ENCODE measurements at regions not wholly inside any gene's neighbourhood (a gene's known extent, or its start where the extent isn't known, plus 50 kb on each side); places are given as distances from the start of the nearest gene placed in this dataset.
A peak's percentile ranks its signal among the peaks of the same experiment; 100 is the strongest.
"Not testable (repeated sequence)": the region's sequence is repeated elsewhere in the genome, so short reads cannot be mapped to it uniquely, and the experiment has no call there.

- peak; percentile 97 for DNase-seq (ENCODE audit: low read depth in 2 of 2)
Measured at GRCh38 chrX:45697591-45697990, 496.9 kb upstream of the DIPK2B start.

- DNase-seq (ENCODE audit: low read depth in 2 of 2), result peak in 1 of 2 donors; percentile 13
Measured at GRCh38 chrX:45696736-45697135, 496.1 kb upstream of the DIPK2B start.

GRCh38 chrX:45689971-45690370 lies 489.3 kb upstream of the DIPK2B start:
- no peak for DNase-seq (ENCODE audit: low read depth in 2 of 2)

GRCh38 chrX:45683914-45684313 lies 483.2 kb upstream of the DIPK2B start:
- DNase-seq (ENCODE audit: low read depth in 2 of 2), result no peak

- no peak for DNase-seq (ENCODE audit: low read depth in 2 of 2)
Measured at GRCh38 chrX:45681891-45682290, 481.2 kb upstream of the DIPK2B start.

GRCh38 chrX:45669715-45670340 lies 469.2 kb upstream of the DIPK2B start:
- DNase-seq (ENCODE audit: low read depth in 2 of 2), result no peak

GRCh38 chrX:45668686-45669443 lies 468.2 kb upstream of the DIPK2B start:
- peak; percentile 17 to 68 for DNase-seq (ENCODE audit: low read depth in 2 of 2)

- DNase-seq (ENCODE audit: low read depth in 2 of 2), result no peak
Measured at GRCh38 chrX:45667666-45668065, 467.0 kb upstream of the DIPK2B start.

- DNase-seq (ENCODE audit: low read depth in 2 of 2), result no peak
Measured at GRCh38 chrX:45664727-45665290, 464.1 kb upstream of the DIPK2B start.

- no peak for DNase-seq (ENCODE audit: low read depth in 2 of 2)
Measured at GRCh38 chrX:45660477-45660876, 459.8 kb upstream of the DIPK2B start.

GRCh38 chrX:45633419-45633818 lies 432.7 kb upstream of the DIPK2B start:
- no peak for DNase-seq (ENCODE audit: low read depth in 2 of 2)

- DNase-seq (ENCODE audit: low read depth in 2 of 2), result no peak
Measured at GRCh38 chrX:45632506-45632905, 431.8 kb upstream of the DIPK2B start.

GRCh38 chrX:45630078-45630477 lies 429.4 kb upstream of the DIPK2B start:
- no peak for DNase-seq (ENCODE audit: low read depth in 2 of 2)

- DNase-seq (ENCODE audit: low read depth in 2 of 2), result peak in 1 of 2 donors; percentile 16
Measured at GRCh38 chrX:45628041-45628440, 427.4 kb upstream of the DIPK2B start.

- DNase-seq (ENCODE audit: low read depth in 2 of 2), result peak; percentile 46 to 79
Measured at GRCh38 chrX:45623266-45623665, 422.6 kb upstream of the DIPK2B start.

GRCh38 chrX:45622538-45622937 lies 421.9 kb upstream of the DIPK2B start:
- peak in 1 of 2 donors; percentile 25 for DNase-seq (ENCODE audit: low read depth in 2 of 2)

- DNase-seq (ENCODE audit: low read depth in 2 of 2), result no peak
Measured at GRCh38 chrX:45622042-45622423, 421.4 kb upstream of the DIPK2B start.

GRCh38 chrX:45621376-45622041 lies 420.8 kb upstream of the DIPK2B start:
- DNase-seq (ENCODE audit: low read depth in 2 of 2), result peak in 1 of 2 donors; percentile 79

- DNase-seq (ENCODE audit: low read depth in 2 of 2), result peak in 1 of 2 donors; percentile 45
Measured at GRCh38 chrX:45619290-45619689, 418.6 kb upstream of the DIPK2B start.

GRCh38 chrX:45615591-45615990 lies 414.9 kb upstream of the DIPK2B start:
- not testable (repeated sequence) for DNase-seq (ENCODE audit: low read depth in 2 of 2)

- DNase-seq (ENCODE audit: low read depth in 2 of 2), result no peak
Measured at GRCh38 chrX:45614853-45615252, 414.2 kb upstream of the DIPK2B start.

- no peak for DNase-seq (ENCODE audit: low read depth in 2 of 2)
Measured at GRCh38 chrX:45602151-45602550, 401.5 kb upstream of the DIPK2B start.
